ENCODE measurements at regions not wholly inside any gene's neighbourhood (a gene's known extent, or its start where the extent isn't known, plus 50 kb on each side); places are given as distances from the start of the nearest gene placed in this dataset.

DNA sequence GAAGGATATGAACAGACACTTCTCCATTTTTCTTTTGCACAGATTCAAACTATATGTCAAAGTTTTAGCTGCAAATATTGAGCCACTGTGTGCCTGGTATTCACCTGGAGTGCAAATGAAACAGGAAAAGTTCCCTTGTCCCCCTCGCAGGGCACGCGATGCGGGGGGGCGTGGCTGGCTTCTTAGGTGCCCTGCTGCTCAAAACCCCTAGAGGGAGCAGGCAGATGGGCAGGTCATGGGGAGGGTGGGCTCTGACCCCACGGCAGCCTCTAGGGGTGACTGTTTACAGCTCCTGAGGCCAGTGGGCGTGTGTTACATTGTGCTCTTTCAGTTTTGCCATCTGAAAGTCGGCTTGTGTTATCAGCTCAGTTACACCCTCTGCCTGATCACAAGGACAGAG, 931.2 kb upstream of the B3GALT2 start:
- TF ChIP-seq CTCF (conservative IDR thresholded peaks at IDR 0.05), result no peak
- TF ChIP-seq EZH2 (IDR thresholded peaks at IDR 0.05; ENCODE audit: low read depth), result no peak

All from PC-9 (cell line).